IMR-90 (cell line): ENCODE measurements at regions not wholly inside any gene's neighbourhood (a gene's known extent, or its start where the extent isn't known, plus 50 kb on each side); places are given as distances from the start of the nearest gene placed in this dataset.

ENCODE experiments used
- ATAC-seq: fragments of 200-7000 bp; cut with Tn5 transposase; 2 replicates; pipeline ENCODE4 v1.9.1; 2020; ENCODE audit warnings: low read depth, mild to moderate bottlenecking, moderate library complexity
- BruUV-seq: library from RNA; stranded (reverse); fragments of 400-500 nt; replicated peaks from 2 replicates; lab custom pipeline; 2021; lab: Mats Ljungman, UMichigan
- CTCF ChIA-PET: fragments of 300-600 bp; formaldehyde crosslinking; extraction: SDS; loops from one replicate; lab custom pipeline; 2021; ENCODE audit warnings: antibody characterized with exemption; lab: Yijun Ruan, JAX
- POLR2A ChIA-PET: fragments of 300-600 bp; sonication (Branson Sonifier 250); formaldehyde crosslinking; loops from one replicate; lab custom pipeline; 2022; ENCODE audit warnings: antibody characterized with exemption; ENCODE audit not compliant: unreplicated experiment; lab: Charles Lee
- DNase-seq: peaks from one replicate; pipeline ENCODE4 v3.0.0; 2013
- H2AFZ ChIP-seq: replicated peaks from 2 replicates; pipeline ENCODE3; 2013; ENCODE audit warnings: low read length, mild to moderate bottlenecking; ENCODE audit not compliant: poor library complexity
- H2AK5ac ChIP-seq: 2 replicates; pipeline ENCODE4 v1.6.1; 2013; ENCODE audit warnings: low read depth, low read length, inconsistent platforms
- H2AK9ac ChIP-seq: replicated peaks from 2 replicates; pipeline ENCODE3; 2013; ENCODE audit warnings: mild to moderate bottlenecking, low read depth, low read length, moderate library complexity; ENCODE audit not compliant: poor library complexity
- H2BK120ac ChIP-seq: 2 replicates; pipeline ENCODE4 v1.6.1; 2013; ENCODE audit warnings: low read depth, low read length, inconsistent platforms
- H2BK15ac ChIP-seq: 3 replicates; pipeline ENCODE4 v1.6.1; 2013; ENCODE audit warnings: low read depth, low read length, inconsistent platforms
- H2BK20ac ChIP-seq: 2 replicates; pipeline ENCODE4 v1.6.1; 2013; ENCODE audit warnings: low read depth, mild to moderate bottlenecking, inconsistent platforms, low read length, moderate library complexity
- H2BK5ac ChIP-seq: 2 replicates; pipeline ENCODE4 v1.6.1; 2013; ENCODE audit warnings: mild to moderate bottlenecking, low read depth, low read length, inconsistent platforms; ENCODE audit not compliant: poor library complexity, severe bottlenecking
- H3K14ac ChIP-seq: replicated peaks from 2 replicates; pipeline ENCODE4 v1.6.1; 2013; ENCODE audit warnings: low read depth, low read length, inconsistent platforms
- H3K18ac ChIP-seq: 2 replicates; pipeline ENCODE4 v1.6.1; 2013; ENCODE audit warnings: low read depth, low read length, control low read depth
- H3K23ac ChIP-seq: 2 replicates; pipeline ENCODE4 v1.6.1; 2013; ENCODE audit warnings: low read depth, low read length, inconsistent platforms
- H3K27ac ChIP-seq: 2 replicates; pipeline ENCODE4 v1.5.1; 2013; ENCODE audit warnings: mild to moderate bottlenecking, control low read depth, low read length; ENCODE audit not compliant: insufficient read depth
- H3K27me3 ChIP-seq: 2 replicates; pipeline ENCODE4 v1.6.1; 2013; ENCODE audit warnings: low read length; ENCODE audit not compliant: control insufficient read depth, insufficient read depth
- H3K36me3 ChIP-seq: 2 replicates; pipeline ENCODE4 v1.6.1; 2013; ENCODE audit warnings: low read length, mixed read lengths; ENCODE audit not compliant: control insufficient read depth, insufficient read depth
- H3K4ac ChIP-seq: 2 replicates; pipeline ENCODE4 v1.6.1; 2013; ENCODE audit warnings: low read depth, low read length, inconsistent platforms
- H3K4me1 ChIP-seq: 2 replicates; pipeline ENCODE4 v1.6.1; 2013; ENCODE audit warnings: low read length, mixed read lengths; ENCODE audit not compliant: control insufficient read depth, insufficient read depth
- H3K4me2 ChIP-seq: 2 replicates; pipeline ENCODE4 v1.6.1; 2013; ENCODE audit warnings: low read depth, mild to moderate bottlenecking, control low read depth, low read length, moderate library complexity
- H3K4me3 ChIP-seq: 2 replicates; pipeline ENCODE4 v1.5.1; 2013; ENCODE audit warnings: low read depth, mild to moderate bottlenecking, control low read depth, low read length, moderate library complexity; ENCODE audit not compliant: insufficient read depth
- H3K56ac ChIP-seq: 2 replicates; pipeline ENCODE4 v1.6.1; 2013; ENCODE audit warnings: low read length, inconsistent platforms; ENCODE audit not compliant: insufficient read depth; ENCODE audit errors: extremely low read depth
- H3K79me1 ChIP-seq, 2 experiments: 2 replicates each; pipeline ENCODE4 v1.6.1; 2013; ENCODE audit warnings: low read length in 2 of 2, inconsistent platforms in 1 of 2, low read depth in 1 of 2
- H3K9ac ChIP-seq: 2 replicates; pipeline ENCODE4 v1.6.1; 2013; ENCODE audit warnings: low read depth, low read length, control low read depth
- H3K9me1 ChIP-seq: 2 replicates; pipeline ENCODE4 v1.6.1; 2013; ENCODE audit warnings: low read length, inconsistent platforms; ENCODE audit not compliant: insufficient read depth
- H3K9me3 ChIP-seq: 2 replicates; pipeline ENCODE4 v1.6.1; 2013; ENCODE audit warnings: low read length; ENCODE audit not compliant: control insufficient read depth, insufficient read depth
- H4K20me1 ChIP-seq: 2 replicates; pipeline ENCODE4 v1.6.1; 2013; ENCODE audit warnings: low read length, inconsistent platforms; ENCODE audit not compliant: insufficient read depth
- H4K5ac ChIP-seq: 2 replicates; pipeline ENCODE4 v1.6.1; 2013; ENCODE audit warnings: mild to moderate bottlenecking, low read depth, low read length, control low read depth
- H4K8ac ChIP-seq, 2 experiments: 2 replicates each; pipeline ENCODE4 v1.6.1; 2013; ENCODE audit warnings: low read depth in 2 of 2, low read length in 2 of 2, control low read depth in 1 of 2, inconsistent platforms in 1 of 2
- H4K91ac ChIP-seq: 2 replicates; pipeline ENCODE4 v1.6.1; 2013; ENCODE audit warnings: low read depth, low read length, inconsistent platforms; ENCODE audit not compliant: insufficient read depth
- MAFK ChIP-seq: IDR thresholded peaks from 2 replicates; pipeline ENCODE4 v1.6.1; 2012; ENCODE audit warnings: low read depth, low read length, improper control_type of control experiment
- NFE2L2 ChIP-seq: fragments of 150-350 bp; IDR thresholded peaks from 2 replicates; pipeline ENCODE4 v1.6.1; 2016; ENCODE audit warnings: low read depth, mild to moderate bottlenecking, low read length
- RAD21 ChIP-seq: IDR thresholded peaks from 2 replicates; pipeline ENCODE4 v1.6.1; 2012; ENCODE audit warnings: low read length, improper control_type of control experiment
- RCOR1 ChIP-seq: IDR thresholded peaks from 2 replicates; pipeline ENCODE4 v1.6.1; 2012; ENCODE audit warnings: mild to moderate bottlenecking, low read length, improper control_type of control experiment; ENCODE audit not compliant: insufficient replicate concordance
- WGBS, 2 experiments: methylation state at CpG; one replicate each; pipeline versions ENCODE4 v1.1.5 to v1.1.7; 2013; ENCODE audit warnings: missing lambda C conversion rate in 2 of 2; ENCODE audit not compliant: insufficient read length in 1 of 2; ENCODE audit errors: extremely low coverage in 2 of 2; 5-methylcytosine and 5-hydroxymethylcytosine counted together
- dilution Hi-C: fragments of 300-500 bp; cut with HindIII; formaldehyde crosslinking; loops from one replicate; pipeline ENCODE4 v1.14.3; 2018; ENCODE audit warnings: low sequenced_read_pairs; ENCODE audit not compliant: unreplicated experiment
- in situ Hi-C: fragments of 300-500 bp; cut with MboI; formaldehyde crosslinking; loops from 3 replicates; pipeline ENCODE4 v1.14.3; 2019; ENCODE audit warnings: low sequenced_read_pairs, inconsistent platforms, mixed read lengths
- intact Hi-C: fragments of 100-400 bp; cut with micrococcal nuclease; formaldehyde crosslinking; loops from 2 replicates; pipeline ENCODE4 v1.10.0; 2022
- TF ChIP-seq, protein P1 (sequence below): conservative IDR thresholded peaks from 2 replicates; pipeline ENCODE4 v1.5.1; 2012; ENCODE audit warnings: mild to moderate bottlenecking, low read depth, low read length, improper control_type of control experiment

DNA sequence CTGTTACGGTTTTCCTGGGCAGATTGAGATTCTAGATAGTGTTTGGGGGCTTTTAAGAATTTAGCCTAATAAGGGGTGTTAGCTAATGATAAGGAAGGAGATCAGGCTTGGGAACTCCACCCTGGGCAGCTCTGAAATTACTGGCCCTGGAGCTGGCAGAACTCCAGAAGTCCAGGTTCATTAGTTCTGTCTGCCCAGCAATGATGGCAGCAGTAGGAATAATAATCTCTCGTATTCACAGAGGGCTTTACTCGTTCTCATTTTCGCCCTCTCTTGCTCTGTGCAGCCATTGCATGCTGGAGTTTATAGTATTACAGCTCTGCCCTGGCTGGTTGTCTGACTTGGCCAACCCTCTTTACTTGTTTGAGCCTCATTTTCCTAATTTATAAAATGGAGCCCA, 216.0 kb downstream of the HAPSTR1 start:
- dilution Hi-C loops (no loop called here), in situ Hi-C loops (no loop called here), intact Hi-C loops (no loop called here)
- DNase-seq (no peak), ATAC-seq (no peak)
- no peak overlapping the region for H4K5ac ChIP-seq
- peaks cover 9% of the 10 kb centered on the region; the same call in 1 of the 2 replicates for H3K9me3 ChIP-seq
- H3K79me1 ChIP-seq: no peaks in the 10 kb centered on the region
- no peak overlapping the region for H4K91ac ChIP-seq
- WGBS, 2 experiments: no CpG with 5 or more reads among the region's 4 CpGs
- H3K4me1 ChIP-seq: no peaks in the 10 kb centered on the region
- H3K36me3 ChIP-seq: no peaks in the 10 kb centered on the region
- H2BK20ac ChIP-seq: no peak overlapping the region
- no peak overlapping the region for H4K8ac ChIP-seq
- no peak overlapping the region for H3K23ac ChIP-seq
- ChIA-PET POLR2A (no interaction called here), CTCF (interaction anchor here (0.8 kb wide), 1 partner anchor 9 kb away, joined by 4 read pairs; no protein-coding TSS in a partner anchor)
- H3K14ac ChIP-seq: no peak overlapping the region
- H2AK9ac ChIP-seq: no peak overlapping the region
- no peak overlapping the region for H2BK5ac ChIP-seq
- H2BK120ac ChIP-seq: no peak overlapping the region
- H3K27me3 ChIP-seq: no peaks in the 10 kb centered on the region
- no peak overlapping the region for H3K4me3 ChIP-seq
- no peak overlapping the region for H2AFZ ChIP-seq
- H3K4ac ChIP-seq: no peak overlapping the region
- no peaks in the 10 kb centered on the region for H4K20me1 ChIP-seq
- no peak overlapping the region for H3K56ac ChIP-seq
- no peak overlapping the region for H2BK15ac ChIP-seq
- no peak overlapping the region for H3K27ac ChIP-seq
- no peak for TF ChIP-seq RCOR1
- TF ChIP-seq MAFK: no peak
- no peak for TF ChIP-seq NFE2L2
- TF ChIP-seq, protein P1, sequence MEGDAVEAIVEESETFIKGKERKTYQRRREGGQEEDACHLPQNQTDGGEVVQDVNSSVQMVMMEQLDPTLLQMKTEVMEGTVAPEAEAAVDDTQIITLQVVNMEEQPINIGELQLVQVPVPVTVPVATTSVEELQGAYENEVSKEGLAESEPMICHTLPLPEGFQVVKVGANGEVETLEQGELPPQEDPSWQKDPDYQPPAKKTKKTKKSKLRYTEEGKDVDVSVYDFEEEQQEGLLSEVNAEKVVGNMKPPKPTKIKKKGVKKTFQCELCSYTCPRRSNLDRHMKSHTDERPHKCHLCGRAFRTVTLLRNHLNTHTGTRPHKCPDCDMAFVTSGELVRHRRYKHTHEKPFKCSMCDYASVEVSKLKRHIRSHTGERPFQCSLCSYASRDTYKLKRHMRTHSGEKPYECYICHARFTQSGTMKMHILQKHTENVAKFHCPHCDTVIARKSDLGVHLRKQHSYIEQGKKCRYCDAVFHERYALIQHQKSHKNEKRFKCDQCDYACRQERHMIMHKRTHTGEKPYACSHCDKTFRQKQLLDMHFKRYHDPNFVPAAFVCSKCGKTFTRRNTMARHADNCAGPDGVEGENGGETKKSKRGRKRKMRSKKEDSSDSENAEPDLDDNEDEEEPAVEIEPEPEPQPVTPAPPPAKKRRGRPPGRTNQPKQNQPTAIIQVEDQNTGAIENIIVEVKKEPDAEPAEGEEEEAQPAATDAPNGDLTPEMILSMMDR: no peak
- TF ChIP-seq RAD21: no peak
- H3K4me2 ChIP-seq: no peak overlapping the region
- no peak overlapping the region for H3K18ac ChIP-seq
- no peaks in the 10 kb centered on the region for H3K9me1 ChIP-seq
- no TSS peak for BruUV-seq
- H2AK5ac ChIP-seq: no peak overlapping the region
- no peak overlapping the region for H3K9ac ChIP-seq
